HG02938 (cell line): ENCODE measurements at regions not wholly inside any gene's neighbourhood (a gene's known extent, or its start where the extent isn't known, plus 50 kb on each side); places are given as distances from the start of the nearest gene placed in this dataset.
"Not testable (repeated sequence)": the region's sequence is repeated elsewhere in the genome, so short reads cannot be mapped to it uniquely, and the experiment has no call there.

Experiments used
- ATAC-seq: cut with Tn5 transposase; IDR thresholded peaks from one replicate; pipeline ENCODE4 v1.9.1; 2021; ENCODE audit warnings: mild to moderate bottlenecking, moderate library complexity; ENCODE audit not compliant: unreplicated experiment

GRCh38 chr5:89584339-89584956 lies 701.5 kb upstream of the MEF2C start:
- ATAC-seq = no peak

DNA sequence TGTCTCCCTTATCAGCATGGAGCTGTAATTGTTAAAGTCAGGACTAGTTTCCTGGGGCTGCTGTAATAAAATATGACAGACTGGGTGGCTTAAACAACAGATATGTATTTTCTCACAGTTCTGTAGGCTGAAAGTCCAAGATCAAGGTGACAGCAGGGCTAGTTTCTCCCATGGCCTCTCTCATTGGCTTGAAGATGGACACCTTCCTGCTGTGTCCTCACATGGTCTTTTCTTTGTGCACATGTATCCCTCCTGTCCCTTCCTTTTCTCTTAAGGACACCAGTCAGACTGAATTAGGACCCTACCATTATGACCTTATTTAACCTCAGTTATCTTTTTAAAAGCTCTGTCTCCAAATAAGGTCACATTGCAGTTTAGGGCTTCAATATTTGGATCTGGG lies 700.5 kb upstream of the MEF2C start:
- no peak for ATAC-seq

DNA sequence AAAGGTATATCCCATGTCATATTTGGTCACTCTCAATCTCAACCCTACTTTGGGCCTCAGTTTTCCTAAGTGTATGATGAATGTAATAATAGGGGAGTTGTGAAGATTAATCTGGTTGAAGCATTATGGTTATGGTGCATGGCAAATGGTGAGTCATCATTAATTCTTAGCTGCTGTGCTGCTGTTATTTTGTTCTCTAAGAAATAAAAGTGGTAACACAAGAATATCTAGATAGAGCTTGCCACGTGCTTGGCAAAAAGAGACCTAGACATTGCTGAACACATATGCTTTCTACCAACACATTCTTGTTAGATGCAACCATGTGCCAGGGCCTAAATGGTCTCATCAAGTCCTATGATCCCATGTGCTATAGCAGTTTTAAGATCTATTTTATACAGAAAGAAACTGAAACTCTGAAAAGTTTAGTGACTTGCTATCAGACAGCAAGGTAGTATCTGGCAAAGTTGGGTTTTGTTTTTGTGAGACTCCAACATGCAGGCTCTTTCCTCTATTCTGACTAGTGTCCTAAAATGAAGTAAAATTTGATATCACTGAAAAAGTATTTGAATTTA lies 699.9 kb upstream of the MEF2C start:
- no peak for ATAC-seq

DNA sequence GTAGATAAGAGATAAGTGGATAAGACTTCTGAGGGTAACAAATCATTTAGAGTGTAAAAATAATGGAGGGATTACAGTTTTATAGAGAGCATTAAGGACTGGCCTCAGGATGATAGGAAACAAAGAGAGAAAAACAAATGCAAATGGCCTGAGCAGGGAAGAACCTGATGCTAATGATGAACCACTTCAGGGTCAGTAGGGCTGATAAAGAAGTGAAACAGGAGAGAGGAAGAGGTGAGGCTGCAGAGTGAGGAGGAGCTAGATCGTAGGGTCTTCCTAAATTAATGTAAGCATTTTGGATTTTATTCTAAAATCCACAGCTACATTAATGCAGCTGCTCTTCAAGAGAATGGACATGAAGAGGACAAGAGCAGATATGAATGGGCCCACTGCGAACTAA lies 698.0 kb upstream of the MEF2C start:
- no peak for ATAC-seq

DNA sequence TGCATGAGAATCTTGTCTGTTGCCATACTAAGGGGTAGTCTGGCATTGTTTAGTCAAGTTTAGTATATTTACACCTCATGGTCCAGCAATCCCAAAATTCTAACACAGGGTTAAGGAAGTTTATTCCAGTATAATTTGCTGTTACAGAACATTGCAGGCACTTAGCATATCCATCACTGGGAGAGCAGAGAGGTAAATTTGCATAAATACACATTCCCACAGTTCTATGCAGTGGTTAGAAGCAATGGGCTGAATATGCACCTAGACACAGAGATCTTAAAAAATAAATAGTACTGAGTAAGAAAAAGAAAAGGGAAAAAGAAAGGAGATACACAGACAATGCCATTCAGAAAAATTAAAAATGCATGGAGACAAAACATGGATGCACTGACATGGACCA lies 692.3 kb upstream of the MEF2C start:
- ATAC-seq = no peak

DNA sequence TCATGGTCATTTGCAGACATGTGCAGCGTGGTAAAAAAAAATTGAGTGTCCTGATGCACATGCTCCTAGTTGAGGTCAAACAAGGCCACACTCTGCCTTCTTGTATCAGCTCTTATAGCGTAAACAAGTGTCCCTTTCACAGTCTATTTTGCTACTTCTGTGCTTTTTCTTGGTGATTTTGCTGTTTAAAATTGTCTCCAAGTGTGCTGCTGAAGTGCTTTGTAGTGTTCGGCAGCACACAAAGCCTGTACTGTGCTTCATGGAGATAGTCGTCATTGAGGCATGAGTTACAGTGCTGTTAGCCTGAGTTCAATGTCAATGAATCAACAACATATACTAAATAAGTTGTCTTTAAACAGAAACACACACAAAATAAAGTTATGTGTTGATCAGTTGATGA lies 690.4 kb upstream of the MEF2C start:
- no peak for ATAC-seq

DNA sequence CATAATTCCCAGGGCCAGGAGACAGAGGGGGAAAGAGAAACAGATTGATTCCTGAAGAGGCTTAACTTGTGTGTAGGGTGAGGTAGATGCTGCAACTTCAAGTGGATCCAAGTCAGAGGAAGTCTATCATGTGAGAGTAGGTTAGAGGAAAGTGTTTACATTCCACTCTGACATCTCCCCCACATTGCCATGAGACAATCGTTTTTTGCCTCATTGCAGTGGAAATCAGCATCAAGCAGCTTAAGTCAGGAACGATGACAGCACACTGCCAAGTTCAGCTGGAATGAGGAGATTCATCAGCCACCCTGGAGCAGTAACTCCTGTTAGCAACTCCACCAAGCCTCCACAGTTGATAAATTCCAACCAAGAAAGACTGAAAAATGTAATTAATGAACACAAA lies 689.7 kb upstream of the MEF2C start:
- no peak for ATAC-seq

GRCh38 chr5:89570557-89570956 lies 687.6 kb upstream of the MEF2C start:
- no peak for ATAC-seq

DNA sequence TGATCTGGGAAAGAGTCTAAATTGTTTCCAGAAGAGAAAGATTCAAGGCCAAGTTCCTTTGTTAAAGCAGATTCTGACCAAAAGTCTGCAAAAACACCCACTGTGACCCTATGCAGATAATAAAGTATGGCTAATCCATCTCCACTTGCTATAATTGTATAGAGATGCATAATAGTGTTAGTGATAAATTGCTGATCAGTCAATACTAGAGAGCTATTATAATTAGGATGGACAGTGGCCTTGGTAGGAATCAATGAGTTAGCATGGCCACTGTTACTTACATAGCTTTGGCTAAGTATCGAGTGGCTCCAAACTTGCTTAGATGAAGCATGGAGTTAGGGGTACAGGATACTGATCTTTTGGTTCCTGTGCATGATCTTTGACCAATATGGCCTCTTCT lies 683.4 kb upstream of the MEF2C start:
- no peak for ATAC-seq

- no peak for ATAC-seq
These were observed 677.7 kb upstream of the MEF2C start for GRCh38 chr5:89560696-89561095.

DNA sequence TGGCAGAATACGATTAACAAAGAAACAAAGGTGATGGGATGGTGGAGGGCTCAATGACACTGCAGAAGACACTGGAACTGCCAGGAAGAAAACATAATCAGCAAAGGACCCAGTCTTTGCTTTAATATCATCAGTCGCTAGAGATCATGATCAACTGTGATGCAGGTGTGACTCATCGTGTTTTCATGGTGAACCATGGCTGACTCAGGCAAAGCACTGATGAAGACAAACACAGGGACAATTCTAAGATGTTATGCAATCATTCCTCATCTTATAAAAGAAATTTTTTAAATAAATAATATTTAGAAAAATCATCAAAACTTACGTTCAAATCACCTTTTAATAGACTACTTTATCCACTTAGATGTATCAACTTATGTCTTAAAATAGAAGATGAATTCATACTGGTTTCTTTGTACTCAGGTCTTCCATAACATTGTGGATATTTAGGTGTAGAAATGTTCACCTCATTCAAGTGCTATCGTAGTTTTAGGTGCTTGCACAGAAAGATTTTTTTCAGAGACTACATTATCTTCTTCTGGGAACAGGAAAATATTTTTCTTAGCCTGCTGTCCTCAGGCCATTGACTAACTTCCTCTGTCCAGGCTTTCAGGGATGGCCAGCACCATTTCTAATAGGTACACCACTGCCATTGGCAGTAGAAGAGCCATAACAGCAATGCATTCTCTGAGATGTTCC lies 673.4 kb upstream of the MEF2C start:
- no peak for ATAC-seq

- ATAC-seq = no peak
These were observed 663.7 kb upstream of the MEF2C start for GRCh38 chr5:89546657-89547056.

GRCh38 chr5:89545626-89546025 lies 662.6 kb upstream of the MEF2C start:
- ATAC-seq = no peak

DNA sequence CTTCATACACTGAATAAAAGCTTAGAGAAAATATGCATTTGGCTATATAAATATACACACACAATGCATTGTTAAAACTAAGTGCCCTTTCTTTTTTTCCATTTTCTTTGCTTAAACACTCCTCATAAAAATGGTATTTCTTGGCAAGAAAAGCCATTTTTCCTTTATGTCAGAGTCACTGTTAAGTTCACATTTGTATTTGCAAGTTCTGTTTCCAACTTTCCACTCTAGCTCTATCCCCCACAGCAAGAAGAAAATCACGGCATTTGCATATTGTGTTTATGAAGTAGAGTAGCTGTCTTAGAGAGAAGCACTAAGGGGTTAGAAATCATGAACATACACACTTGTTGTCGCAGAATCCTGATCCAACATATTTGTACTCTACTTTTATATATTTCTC lies 662.1 kb upstream of the MEF2C start:
- no peak for ATAC-seq

DNA sequence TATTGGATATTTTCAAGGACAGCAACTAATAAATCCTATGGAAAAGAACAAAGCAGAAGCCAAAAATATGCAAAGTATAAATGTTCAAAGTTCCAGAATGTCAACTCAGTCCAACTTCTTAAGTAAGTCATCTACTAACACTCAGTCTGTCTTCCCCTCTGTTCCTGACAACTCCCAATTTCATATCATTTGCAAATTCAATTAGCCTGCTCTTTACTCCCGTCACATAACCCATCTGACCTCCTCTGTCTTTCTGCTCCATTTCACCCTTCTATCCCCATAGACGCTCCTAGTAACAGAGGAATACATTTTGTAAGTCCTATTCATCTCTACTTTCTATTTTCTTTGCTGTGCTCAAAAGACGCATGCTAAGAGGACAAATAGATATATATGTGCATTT lies 659.8 kb upstream of the MEF2C start:
- no peak for ATAC-seq

DNA sequence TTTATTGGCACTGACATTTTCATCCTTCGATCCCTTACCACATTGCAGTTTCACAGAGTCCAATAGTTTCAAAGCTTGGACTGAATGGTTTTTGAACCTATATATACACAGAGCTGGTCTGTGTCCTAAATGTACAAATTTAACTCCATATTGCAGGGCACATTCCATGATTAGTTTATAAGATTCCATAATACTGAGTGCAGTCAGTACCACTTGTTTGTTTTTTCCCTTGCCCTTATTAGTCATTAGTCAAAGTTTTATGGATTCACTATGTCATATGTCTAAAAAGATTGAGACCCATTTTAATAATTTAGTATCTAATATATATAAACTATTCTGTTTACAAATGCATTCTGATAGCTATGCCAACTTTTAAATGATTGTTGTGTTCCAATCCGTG lies 654.8 kb upstream of the MEF2C start:
- no peak for ATAC-seq

- no peak for ATAC-seq
These were observed 653.0 kb upstream of the MEF2C start for GRCh38 chr5:89536020-89536419.

DNA sequence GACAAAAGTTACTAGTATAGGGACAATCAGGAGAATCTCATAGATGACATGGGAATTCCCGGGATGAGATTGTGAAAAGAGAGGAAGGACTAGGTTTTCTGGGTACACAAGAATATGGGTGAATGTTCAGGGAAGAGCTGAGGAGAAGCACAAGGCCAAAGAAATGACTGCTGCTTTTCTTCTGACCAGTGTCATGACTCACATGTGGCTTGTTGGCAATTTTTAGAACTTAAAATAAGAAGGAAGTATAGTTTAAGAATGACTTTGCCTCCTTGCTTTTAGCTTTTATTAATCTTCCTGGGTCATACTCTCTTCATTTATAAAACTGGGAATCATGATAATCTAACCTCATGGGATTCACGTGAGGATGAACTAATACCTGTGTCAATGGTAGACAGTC lies 652.4 kb upstream of the MEF2C start:
- ATAC-seq = no peak

GRCh38 chr5:89534331-89534730 lies 651.3 kb upstream of the MEF2C start:
- no peak for ATAC-seq

DNA sequence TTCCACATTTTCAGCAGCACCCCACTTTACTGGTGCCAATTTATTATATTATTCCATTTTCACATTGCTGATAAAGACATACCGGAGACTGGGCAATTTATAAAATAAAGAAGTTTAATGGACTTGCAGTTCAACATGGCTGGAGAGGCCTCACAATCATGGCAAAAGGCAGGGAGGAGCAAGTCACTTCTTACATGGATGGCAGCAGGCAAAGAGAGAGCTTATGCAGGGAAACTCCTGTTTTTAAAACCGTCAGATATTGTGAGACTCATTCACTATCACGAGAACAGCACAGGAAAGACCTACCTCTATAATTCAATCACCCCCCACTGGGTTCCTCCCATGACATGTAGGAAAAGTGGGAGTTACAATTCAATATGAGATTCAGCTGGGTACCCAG lies 641.8 kb upstream of the MEF2C start:
- no peak for ATAC-seq

DNA sequence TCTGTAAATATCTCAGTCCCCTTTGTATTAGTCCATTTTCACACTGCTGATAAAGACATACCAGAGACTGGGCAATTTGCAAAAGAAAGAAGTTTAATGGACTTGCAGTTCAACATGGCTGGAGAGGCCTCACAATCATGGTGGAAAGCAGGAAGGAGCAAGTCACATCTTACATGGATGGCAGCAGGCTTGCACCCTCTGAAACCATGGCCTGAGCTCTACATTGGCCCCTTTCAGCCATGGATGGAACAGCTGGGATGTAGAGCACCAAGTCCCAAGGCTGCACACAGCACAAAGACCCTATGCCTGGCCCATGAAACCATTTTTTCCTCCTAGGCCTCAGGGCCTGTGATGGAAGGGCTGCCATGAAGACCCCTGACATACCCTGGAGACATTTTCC lies 640.9 kb upstream of the MEF2C start:
- not testable (repeated sequence) for ATAC-seq

- ATAC-seq = no peak
These were observed 637.8 kb upstream of the MEF2C start for GRCh38 chr5:89520771-89521170.
